ENCODE measurements at regions not wholly inside any gene's neighbourhood (a gene's known extent, or its start where the extent isn't known, plus 50 kb on each side); places are given as distances from the start of the nearest gene placed in this dataset.

DNA sequence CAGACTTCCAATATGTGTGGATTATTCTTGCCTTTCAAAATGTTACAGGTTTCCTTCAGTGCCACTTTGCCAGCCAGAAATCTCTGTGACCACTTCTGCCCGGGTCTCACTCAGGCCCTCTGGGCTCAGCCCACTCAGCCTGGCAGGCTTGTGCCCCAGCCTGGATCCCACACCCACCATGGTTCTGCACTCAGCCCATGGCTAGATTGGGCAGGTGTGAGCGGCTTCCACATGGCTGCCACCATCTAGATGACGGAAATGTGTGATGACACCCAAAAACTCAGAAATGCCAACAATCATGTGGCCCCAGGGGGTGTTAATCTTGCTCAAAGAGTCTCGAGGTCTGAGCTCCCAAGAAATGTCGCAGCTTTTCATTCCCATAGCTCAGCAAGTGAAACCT lies 1097.5 kb upstream of the SLC39A10 start:
- H3K4me1 ChIP-seq (ENCODE audit: insufficient read depth, low read length, poor library complexity, severe bottlenecking): no peaks in the 10 kb centered on the region
- H3K27ac ChIP-seq (ENCODE audit: low read depth, low read length, poor library complexity, severe bottlenecking): no peak overlapping the region
- POLR2A ChIA-PET (ENCODE audit: low non-redundant PET): no interaction called here
- no peaks in the 10 kb centered on the region for H3K9me3 ChIP-seq (ENCODE audit: low read depth, low read length, poor library complexity, severe bottlenecking)
- no TSS peak for BruUV-seq (replicated peaks)
- CTCF ChIA-PET: no interaction called here
- intact Hi-C loops (cut with micrococcal nuclease; ENCODE audit: unreplicated experiment): no loop called here
- H3K27me3 ChIP-seq (replicated peaks; ENCODE audit: insufficient read depth, low read depth, low read length, poor library complexity): no peaks in the 10 kb centered on the region
- no peak for DNase-seq (ENCODE audit: low spot score)
- no peaks in the 10 kb centered on the region for H3K36me3 ChIP-seq (ENCODE audit: insufficient read depth, low read length, poor library complexity, severe bottlenecking)
- TF ChIP-seq, protein P1, sequence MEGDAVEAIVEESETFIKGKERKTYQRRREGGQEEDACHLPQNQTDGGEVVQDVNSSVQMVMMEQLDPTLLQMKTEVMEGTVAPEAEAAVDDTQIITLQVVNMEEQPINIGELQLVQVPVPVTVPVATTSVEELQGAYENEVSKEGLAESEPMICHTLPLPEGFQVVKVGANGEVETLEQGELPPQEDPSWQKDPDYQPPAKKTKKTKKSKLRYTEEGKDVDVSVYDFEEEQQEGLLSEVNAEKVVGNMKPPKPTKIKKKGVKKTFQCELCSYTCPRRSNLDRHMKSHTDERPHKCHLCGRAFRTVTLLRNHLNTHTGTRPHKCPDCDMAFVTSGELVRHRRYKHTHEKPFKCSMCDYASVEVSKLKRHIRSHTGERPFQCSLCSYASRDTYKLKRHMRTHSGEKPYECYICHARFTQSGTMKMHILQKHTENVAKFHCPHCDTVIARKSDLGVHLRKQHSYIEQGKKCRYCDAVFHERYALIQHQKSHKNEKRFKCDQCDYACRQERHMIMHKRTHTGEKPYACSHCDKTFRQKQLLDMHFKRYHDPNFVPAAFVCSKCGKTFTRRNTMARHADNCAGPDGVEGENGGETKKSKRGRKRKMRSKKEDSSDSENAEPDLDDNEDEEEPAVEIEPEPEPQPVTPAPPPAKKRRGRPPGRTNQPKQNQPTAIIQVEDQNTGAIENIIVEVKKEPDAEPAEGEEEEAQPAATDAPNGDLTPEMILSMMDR (conservative IDR thresholded peaks at IDR 0.05; ENCODE audit: low read depth, low read length): no peak
- no peak for TF ChIP-seq EZH2 (IDR thresholded peaks at IDR 0.05; ENCODE audit: borderline replicate concordance, low read depth, low read length, poor library complexity, severe bottlenecking)
- H3K4me3 ChIP-seq (ENCODE audit: low read depth, low read length, poor library complexity, severe bottlenecking): no peak overlapping the region

DNA sequence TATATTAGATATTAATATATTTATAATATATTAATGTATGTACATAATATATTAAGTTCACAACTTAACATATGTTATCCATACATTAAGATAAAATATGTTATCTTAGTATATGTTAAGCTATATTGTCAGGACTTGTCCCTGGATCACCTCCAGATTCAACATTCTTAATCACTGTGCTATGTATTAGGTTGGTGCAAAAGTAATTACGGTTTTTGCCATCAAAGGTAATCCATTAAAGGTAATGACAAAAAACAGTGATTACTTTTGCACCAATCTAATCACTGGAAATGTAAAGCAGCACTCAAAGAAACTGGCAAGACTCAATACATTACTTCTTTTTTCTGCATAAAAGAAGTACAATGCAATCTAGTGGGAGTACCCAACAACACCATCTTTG lies 1099.0 kb upstream of the SLC39A10 start:
- no peak for TF ChIP-seq EZH2 (IDR thresholded peaks at IDR 0.05; ENCODE audit: borderline replicate concordance, low read depth, low read length, poor library complexity, severe bottlenecking)
- TF ChIP-seq, protein P1 (conservative IDR thresholded peaks at IDR 0.05; ENCODE audit: low read depth, low read length): no peak
- ChIA-PET POLR2A (ENCODE audit: low non-redundant PET) (no interaction called here), CTCF (no interaction called here)
- Histone ChIP-seq H3K4me1 (ENCODE audit: insufficient read depth, low read length, poor library complexity, severe bottlenecking) (no peaks in the 10 kb centered on the region), H3K27ac (ENCODE audit: low read depth, low read length, poor library complexity, severe bottlenecking) (no peak overlapping the region), H3K36me3 (ENCODE audit: insufficient read depth, low read length, poor library complexity, severe bottlenecking) (no peaks in the 10 kb centered on the region), H3K4me3 (ENCODE audit: low read depth, low read length, poor library complexity, severe bottlenecking) (no peak overlapping the region), H3K27me3 (replicated peaks; ENCODE audit: insufficient read depth, low read depth, low read length, poor library complexity) (no peaks in the 10 kb centered on the region), H3K9me3 (ENCODE audit: low read depth, low read length, poor library complexity, severe bottlenecking) (no peaks in the 10 kb centered on the region)
- DNase-seq (ENCODE audit: low spot score): no peak
- intact Hi-C loops (cut with micrococcal nuclease; ENCODE audit: unreplicated experiment): no loop called here
- BruUV-seq (replicated peaks): no TSS peak

DNA sequence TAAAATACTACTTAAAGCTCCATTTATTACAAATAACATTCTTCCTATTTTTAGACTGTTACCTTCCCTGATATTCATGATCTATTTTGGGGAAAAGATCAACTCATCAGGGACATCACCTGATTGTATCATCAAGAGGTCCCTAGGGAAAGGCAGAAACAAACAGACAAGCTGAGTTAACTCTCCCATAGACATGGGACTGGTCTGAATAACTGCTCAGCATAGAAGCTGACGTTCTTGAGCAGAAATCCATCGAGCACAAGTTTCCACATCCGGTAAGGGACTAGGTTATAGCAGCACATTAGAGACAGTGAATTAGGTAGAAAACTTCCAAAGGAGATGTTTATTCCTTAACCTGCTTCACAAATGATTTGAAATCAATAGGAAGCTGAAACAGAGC lies 1100.4 kb upstream of the SLC39A10 start:
- CTCF ChIA-PET: no interaction called here

More for the DNA sequence above, 1100.4 kb upstream of the SLC39A10 start:
- no TSS peak for BruUV-seq (replicated peaks)
- POLR2A ChIA-PET (ENCODE audit: low non-redundant PET): interaction anchor here (0.6 kb wide), 1 partner anchor 428 kb away, joined by 3 read pairs; no protein-coding TSS in a partner anchor
- Histone ChIP-seq H3K9me3 (ENCODE audit: low read depth, low read length, poor library complexity, severe bottlenecking) (no peaks in the 10 kb centered on the region), H3K27ac (ENCODE audit: low read depth, low read length, poor library complexity, severe bottlenecking) (no peak overlapping the region), H3K4me1 (ENCODE audit: insufficient read depth, low read length, poor library complexity, severe bottlenecking) (no peaks in the 10 kb centered on the region), H3K36me3 (ENCODE audit: insufficient read depth, low read length, poor library complexity, severe bottlenecking) (no peaks in the 10 kb centered on the region), H3K27me3 (replicated peaks; ENCODE audit: insufficient read depth, low read depth, low read length, poor library complexity) (no peaks in the 10 kb centered on the region), H3K4me3 (ENCODE audit: low read depth, low read length, poor library complexity, severe bottlenecking) (no peak overlapping the region)
- DNase-seq (ENCODE audit: low spot score): no peak
- intact Hi-C loops (cut with micrococcal nuclease; ENCODE audit: unreplicated experiment): no loop called here
- TF ChIP-seq, protein P1 (conservative IDR thresholded peaks at IDR 0.05; ENCODE audit: low read depth, low read length): no peak
- TF ChIP-seq EZH2 (IDR thresholded peaks at IDR 0.05; ENCODE audit: borderline replicate concordance, low read depth, low read length, poor library complexity, severe bottlenecking): no peak
